ENCODE measurements at regions not wholly inside any gene's neighbourhood (a gene's known extent, or its start where the extent isn't known, plus 50 kb on each side); places are given as distances from the start of the nearest gene placed in this dataset.

DNA sequence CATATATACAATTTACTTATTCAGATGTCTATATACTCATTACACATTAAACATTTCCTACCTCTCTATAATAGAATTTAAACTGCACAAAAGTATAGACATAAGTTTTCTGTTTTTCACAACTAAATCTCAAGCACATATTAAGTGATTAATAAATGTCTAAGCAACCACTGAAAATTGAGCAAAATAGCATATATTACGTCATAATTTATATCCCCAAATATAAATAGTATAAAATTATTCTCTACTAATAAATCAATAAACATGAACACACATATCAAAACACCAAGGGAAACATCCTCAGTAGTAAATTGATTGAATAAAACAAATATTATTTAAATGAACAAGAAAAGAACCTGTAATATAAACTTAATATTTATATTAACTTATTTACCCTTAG is 865.1 kb downstream of the CDH18 start:
- TF ChIP-seq, protein P1, sequence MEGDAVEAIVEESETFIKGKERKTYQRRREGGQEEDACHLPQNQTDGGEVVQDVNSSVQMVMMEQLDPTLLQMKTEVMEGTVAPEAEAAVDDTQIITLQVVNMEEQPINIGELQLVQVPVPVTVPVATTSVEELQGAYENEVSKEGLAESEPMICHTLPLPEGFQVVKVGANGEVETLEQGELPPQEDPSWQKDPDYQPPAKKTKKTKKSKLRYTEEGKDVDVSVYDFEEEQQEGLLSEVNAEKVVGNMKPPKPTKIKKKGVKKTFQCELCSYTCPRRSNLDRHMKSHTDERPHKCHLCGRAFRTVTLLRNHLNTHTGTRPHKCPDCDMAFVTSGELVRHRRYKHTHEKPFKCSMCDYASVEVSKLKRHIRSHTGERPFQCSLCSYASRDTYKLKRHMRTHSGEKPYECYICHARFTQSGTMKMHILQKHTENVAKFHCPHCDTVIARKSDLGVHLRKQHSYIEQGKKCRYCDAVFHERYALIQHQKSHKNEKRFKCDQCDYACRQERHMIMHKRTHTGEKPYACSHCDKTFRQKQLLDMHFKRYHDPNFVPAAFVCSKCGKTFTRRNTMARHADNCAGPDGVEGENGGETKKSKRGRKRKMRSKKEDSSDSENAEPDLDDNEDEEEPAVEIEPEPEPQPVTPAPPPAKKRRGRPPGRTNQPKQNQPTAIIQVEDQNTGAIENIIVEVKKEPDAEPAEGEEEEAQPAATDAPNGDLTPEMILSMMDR (CRISPR knock-in tag; IDR thresholded peaks at IDR 0.05): no peak
- TF ChIP-seq KDM4B (CRISPR knock-in tag; IDR thresholded peaks at IDR 0.05): no peak
- TF ChIP-seq, protein P2, sequence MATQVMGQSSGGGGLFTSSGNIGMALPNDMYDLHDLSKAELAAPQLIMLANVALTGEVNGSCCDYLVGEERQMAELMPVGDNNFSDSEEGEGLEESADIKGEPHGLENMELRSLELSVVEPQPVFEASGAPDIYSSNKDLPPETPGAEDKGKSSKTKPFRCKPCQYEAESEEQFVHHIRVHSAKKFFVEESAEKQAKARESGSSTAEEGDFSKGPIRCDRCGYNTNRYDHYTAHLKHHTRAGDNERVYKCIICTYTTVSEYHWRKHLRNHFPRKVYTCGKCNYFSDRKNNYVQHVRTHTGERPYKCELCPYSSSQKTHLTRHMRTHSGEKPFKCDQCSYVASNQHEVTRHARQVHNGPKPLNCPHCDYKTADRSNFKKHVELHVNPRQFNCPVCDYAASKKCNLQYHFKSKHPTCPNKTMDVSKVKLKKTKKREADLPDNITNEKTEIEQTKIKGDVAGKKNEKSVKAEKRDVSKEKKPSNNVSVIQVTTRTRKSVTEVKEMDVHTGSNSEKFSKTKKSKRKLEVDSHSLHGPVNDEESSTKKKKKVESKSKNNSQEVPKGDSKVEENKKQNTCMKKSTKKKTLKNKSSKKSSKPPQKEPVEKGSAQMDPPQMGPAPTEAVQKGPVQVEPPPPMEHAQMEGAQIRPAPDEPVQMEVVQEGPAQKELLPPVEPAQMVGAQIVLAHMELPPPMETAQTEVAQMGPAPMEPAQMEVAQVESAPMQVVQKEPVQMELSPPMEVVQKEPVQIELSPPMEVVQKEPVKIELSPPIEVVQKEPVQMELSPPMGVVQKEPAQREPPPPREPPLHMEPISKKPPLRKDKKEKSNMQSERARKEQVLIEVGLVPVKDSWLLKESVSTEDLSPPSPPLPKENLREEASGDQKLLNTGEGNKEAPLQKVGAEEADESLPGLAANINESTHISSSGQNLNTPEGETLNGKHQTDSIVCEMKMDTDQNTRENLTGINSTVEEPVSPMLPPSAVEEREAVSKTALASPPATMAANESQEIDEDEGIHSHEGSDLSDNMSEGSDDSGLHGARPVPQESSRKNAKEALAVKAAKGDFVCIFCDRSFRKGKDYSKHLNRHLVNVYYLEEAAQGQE (IDR thresholded peaks at IDR 0.05; ENCODE audit: borderline replicate concordance in 1 of 2, low read depth in 1 of 2, low read length in 2 of 2): no peak
- TF ChIP-seq POLR2AphosphoS5 (IDR thresholded peaks at IDR 0.05; ENCODE audit: low read depth, low read length): no peak
- no peak for TF ChIP-seq RAD21 (CRISPR knock-in tag; IDR thresholded peaks at IDR 0.05)
- no peak for TF ChIP-seq ZBTB7B (CRISPR knock-in tag; IDR thresholded peaks at IDR 0.05)
- TF ChIP-seq POLR2A (IDR thresholded peaks at IDR 0.05; ENCODE audit: insufficient read depth in 1 of 2, low read depth in 2 of 2, low read length in 2 of 2): no peak
- no peak for TF ChIP-seq AGO1 (IDR thresholded peaks at IDR 0.05; ENCODE audit: low read depth, low read length, poor library complexity, severe bottlenecking)
- TF ChIP-seq ZNF660 (CRISPR knock-in tag; IDR thresholded peaks at IDR 0.05; ENCODE audit: borderline replicate concordance, low read depth): no peak
- TF ChIP-seq, protein P3, sequence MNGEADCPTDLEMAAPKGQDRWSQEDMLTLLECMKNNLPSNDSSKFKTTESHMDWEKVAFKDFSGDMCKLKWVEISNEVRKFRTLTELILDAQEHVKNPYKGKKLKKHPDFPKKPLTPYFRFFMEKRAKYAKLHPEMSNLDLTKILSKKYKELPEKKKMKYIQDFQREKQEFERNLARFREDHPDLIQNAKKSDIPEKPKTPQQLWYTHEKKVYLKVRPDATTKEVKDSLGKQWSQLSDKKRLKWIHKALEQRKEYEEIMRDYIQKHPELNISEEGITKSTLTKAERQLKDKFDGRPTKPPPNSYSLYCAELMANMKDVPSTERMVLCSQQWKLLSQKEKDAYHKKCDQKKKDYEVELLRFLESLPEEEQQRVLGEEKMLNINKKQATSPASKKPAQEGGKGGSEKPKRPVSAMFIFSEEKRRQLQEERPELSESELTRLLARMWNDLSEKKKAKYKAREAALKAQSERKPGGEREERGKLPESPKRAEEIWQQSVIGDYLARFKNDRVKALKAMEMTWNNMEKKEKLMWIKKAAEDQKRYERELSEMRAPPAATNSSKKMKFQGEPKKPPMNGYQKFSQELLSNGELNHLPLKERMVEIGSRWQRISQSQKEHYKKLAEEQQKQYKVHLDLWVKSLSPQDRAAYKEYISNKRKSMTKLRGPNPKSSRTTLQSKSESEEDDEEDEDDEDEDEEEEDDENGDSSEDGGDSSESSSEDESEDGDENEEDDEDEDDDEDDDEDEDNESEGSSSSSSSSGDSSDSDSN (CRISPR knock-in tag; IDR thresholded peaks at IDR 0.05): no peak

Measured in HepG2 (cell line).